H1 (cell line): ENCODE measurements at regions not wholly inside any gene's neighbourhood (a gene's known extent, or its start where the extent isn't known, plus 50 kb on each side); places are given as distances from the start of the nearest gene placed in this dataset.

Source experiments
- CTBP2 ChIP-seq: IDR thresholded peaks from 2 replicates; pipeline ENCODE4 v1.7.0; 2011; ENCODE audit warnings: borderline replicate concordance, mild to moderate bottlenecking, moderate library complexity, mixed read lengths, low read length; ENCODE audit not compliant: insufficient read depth, insufficient read length
- E2F6 ChIP-seq: IDR thresholded peaks from 2 replicates; pipeline ENCODE4 v1.6.1; 2012; ENCODE audit warnings: inconsistent platforms
- GTF2F1 ChIP-seq: IDR thresholded peaks from 2 replicates; pipeline ENCODE4 v1.6.1; 2012; ENCODE audit warnings: low read depth, low read length, improper control_type of control experiment, borderline replicate concordance
- NANOG ChIP-seq: IDR thresholded peaks from 2 replicates; pipeline ENCODE4 v1.6.1; 2011; ENCODE audit warnings: low read length, low read depth, mild to moderate bottlenecking, inconsistent platforms; ENCODE audit not compliant: insufficient read depth, poor library complexity, severe bottlenecking
- RBBP5 ChIP-seq: IDR thresholded peaks from 2 replicates; pipeline ENCODE4 v1.7.1; 2012; ENCODE audit warnings: low read depth, mild to moderate bottlenecking, inconsistent platforms, low read length, moderate library complexity, borderline replicate concordance
- TAF7 ChIP-seq: optimal IDR thresholded peaks from 2 replicates; pipeline ENCODE3; 2011; ENCODE audit warnings: low read depth, mild to moderate bottlenecking, inconsistent platforms, low read length, moderate library complexity, borderline replicate concordance

GRCh38 chr2:16885027-16885426, 219.4 kb upstream of the CYRIA start (continued):
- TF ChIP-seq CTBP2: no peak
- no peak for TF ChIP-seq TAF7
- no peak for TF ChIP-seq RBBP5
- no peak for TF ChIP-seq GTF2F1
- no peak for TF ChIP-seq NANOG
- TF ChIP-seq E2F6: no peak
